ENCODE measurements at regions not wholly inside any gene's neighbourhood (a gene's known extent, or its start where the extent isn't known, plus 50 kb on each side); places are given as distances from the start of the nearest gene placed in this dataset.
"Not testable (repeated sequence)": the region's sequence is repeated elsewhere in the genome, so short reads cannot be mapped to it uniquely, and the experiment has no call there.

- TF ChIP-seq, protein P1, sequence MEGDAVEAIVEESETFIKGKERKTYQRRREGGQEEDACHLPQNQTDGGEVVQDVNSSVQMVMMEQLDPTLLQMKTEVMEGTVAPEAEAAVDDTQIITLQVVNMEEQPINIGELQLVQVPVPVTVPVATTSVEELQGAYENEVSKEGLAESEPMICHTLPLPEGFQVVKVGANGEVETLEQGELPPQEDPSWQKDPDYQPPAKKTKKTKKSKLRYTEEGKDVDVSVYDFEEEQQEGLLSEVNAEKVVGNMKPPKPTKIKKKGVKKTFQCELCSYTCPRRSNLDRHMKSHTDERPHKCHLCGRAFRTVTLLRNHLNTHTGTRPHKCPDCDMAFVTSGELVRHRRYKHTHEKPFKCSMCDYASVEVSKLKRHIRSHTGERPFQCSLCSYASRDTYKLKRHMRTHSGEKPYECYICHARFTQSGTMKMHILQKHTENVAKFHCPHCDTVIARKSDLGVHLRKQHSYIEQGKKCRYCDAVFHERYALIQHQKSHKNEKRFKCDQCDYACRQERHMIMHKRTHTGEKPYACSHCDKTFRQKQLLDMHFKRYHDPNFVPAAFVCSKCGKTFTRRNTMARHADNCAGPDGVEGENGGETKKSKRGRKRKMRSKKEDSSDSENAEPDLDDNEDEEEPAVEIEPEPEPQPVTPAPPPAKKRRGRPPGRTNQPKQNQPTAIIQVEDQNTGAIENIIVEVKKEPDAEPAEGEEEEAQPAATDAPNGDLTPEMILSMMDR (conservative IDR thresholded peaks at IDR 0.05; ENCODE audit: low read length): not testable (repeated sequence)
- not testable (repeated sequence) for TF ChIP-seq EZH2phosphoT487 (IDR thresholded peaks at IDR 0.05; ENCODE audit: borderline replicate concordance, low read depth, low read length)
Measured at GRCh38 chr16:29286161-29286560, 120.3 kb downstream of the NPIPB11 start.
